ENCODE measurements at regions not wholly inside any gene's neighbourhood (a gene's known extent, or its start where the extent isn't known, plus 50 kb on each side); places are given as distances from the start of the nearest gene placed in this dataset.

DNA sequence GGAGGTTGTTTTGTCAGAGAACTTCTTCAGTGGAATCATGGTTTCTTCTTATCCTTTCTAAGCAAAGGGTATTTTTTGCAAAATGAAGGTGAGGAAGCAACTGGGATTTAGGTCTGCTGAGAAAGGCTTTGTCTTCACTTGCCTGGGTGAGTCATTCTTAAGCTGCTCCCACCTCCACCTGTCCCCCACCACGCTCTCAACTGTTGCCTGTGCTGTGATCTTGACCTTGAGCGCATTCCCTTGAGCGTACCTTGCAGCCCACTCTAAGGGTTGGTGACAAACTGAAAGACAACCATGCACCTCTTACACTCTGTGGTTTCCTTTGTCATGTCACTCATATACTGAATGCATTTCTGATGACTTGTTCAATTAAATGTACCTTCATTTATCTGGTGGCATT lies 641.1 kb downstream of the RNF144B start:
- TF ChIP-seq, protein P1, sequence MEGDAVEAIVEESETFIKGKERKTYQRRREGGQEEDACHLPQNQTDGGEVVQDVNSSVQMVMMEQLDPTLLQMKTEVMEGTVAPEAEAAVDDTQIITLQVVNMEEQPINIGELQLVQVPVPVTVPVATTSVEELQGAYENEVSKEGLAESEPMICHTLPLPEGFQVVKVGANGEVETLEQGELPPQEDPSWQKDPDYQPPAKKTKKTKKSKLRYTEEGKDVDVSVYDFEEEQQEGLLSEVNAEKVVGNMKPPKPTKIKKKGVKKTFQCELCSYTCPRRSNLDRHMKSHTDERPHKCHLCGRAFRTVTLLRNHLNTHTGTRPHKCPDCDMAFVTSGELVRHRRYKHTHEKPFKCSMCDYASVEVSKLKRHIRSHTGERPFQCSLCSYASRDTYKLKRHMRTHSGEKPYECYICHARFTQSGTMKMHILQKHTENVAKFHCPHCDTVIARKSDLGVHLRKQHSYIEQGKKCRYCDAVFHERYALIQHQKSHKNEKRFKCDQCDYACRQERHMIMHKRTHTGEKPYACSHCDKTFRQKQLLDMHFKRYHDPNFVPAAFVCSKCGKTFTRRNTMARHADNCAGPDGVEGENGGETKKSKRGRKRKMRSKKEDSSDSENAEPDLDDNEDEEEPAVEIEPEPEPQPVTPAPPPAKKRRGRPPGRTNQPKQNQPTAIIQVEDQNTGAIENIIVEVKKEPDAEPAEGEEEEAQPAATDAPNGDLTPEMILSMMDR (IDR thresholded peaks at IDR 0.05; ENCODE audit: low read depth, low read length, missing control alignments), result no peak

DNA sequence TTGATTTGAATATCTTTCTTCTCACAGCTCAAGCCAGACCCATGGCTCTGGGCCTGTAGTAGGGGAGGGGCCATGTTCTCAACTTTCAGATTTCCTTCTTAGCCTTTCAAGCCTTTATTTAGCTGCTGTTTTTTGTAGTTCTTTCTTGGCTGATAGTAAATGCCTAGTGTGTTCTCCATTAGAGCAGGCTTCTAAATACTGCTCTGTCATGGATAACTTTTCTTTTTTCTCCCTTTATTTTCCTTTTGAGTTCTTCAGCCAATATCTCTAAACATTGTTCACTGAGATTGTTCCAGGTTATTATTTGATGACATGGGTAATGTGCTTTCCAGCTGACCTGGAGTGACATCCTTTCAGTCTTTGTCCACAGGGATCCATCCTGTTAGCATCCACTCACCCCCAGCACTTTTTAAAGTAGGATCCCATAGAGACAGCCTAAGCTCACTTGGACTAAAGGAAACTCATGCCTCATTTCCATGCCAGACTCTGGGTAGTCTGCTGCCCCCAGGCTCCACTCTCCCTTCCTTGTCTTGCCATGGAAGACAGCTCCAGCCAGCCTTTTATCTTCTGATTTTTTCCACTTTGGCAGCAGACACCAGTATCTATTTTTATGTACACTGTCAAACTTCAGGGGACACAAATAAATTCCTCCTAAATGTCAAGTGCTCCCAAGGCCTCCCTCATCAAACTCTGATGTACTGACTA lies 645.6 kb downstream of the RNF144B start:
- TF ChIP-seq, protein P1 (IDR thresholded peaks at IDR 0.05; ENCODE audit: low read depth, low read length, missing control alignments), result no peak
- no peak for DNase-seq (ENCODE audit: low read depth)
- no peak overlapping the region for H3K4me3 ChIP-seq (ENCODE audit: low read depth, low read length)

More for the DNA sequence above, 641.1 kb downstream of the RNF144B start:
- no peak for DNase-seq (ENCODE audit: low read depth)
- no peak overlapping the region for H3K4me3 ChIP-seq (ENCODE audit: low read depth, low read length)

DNA sequence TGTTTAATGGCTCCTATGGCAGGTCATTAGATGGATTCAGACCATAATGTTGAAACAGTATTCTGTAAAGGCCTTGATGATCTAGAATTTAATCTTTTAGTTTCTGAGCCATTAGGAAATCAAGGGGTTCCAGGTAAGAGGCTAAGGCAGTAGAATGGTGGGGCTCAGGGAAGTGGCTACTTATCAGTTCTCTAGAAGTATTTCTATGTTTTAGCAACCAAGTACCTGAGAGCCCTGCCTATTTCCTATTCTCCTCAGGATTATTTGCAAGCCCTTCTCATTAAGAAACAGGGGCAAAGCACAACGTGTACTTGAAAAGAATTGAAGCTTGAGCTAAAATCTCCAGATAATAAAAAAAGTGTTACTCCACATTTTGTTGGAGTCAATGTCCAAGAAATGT lies 646.5 kb downstream of the RNF144B start:
- TF ChIP-seq, protein P1 (IDR thresholded peaks at IDR 0.05; ENCODE audit: low read depth, low read length, missing control alignments), result no peak
- no peak for DNase-seq (ENCODE audit: low read depth)
- no peak overlapping the region for H3K4me3 ChIP-seq (ENCODE audit: low read depth, low read length)

DNA sequence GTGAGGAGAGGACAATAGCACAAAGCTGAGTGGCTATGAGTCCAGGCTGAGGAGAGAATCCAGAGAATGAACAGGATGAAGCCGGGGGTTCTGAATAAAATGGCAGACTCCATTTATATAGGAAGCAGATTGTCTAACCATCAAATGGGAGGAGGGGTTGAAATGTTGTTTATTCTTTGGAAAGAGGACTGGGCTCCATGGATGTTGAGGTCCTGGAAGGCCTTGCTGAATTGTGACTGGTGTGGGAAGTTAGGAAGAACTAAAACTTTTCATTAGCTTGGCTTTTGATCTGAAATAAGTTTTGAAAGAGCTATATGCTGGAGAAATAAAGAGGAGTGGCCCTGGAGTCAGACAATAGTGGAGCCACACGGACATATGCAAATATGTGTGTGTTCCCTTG lies 647.8 kb downstream of the RNF144B start:
- TF ChIP-seq, protein P1 (IDR thresholded peaks at IDR 0.05; ENCODE audit: low read depth, low read length, missing control alignments), result no peak
- no peak for DNase-seq (ENCODE audit: low read depth)

DNA sequence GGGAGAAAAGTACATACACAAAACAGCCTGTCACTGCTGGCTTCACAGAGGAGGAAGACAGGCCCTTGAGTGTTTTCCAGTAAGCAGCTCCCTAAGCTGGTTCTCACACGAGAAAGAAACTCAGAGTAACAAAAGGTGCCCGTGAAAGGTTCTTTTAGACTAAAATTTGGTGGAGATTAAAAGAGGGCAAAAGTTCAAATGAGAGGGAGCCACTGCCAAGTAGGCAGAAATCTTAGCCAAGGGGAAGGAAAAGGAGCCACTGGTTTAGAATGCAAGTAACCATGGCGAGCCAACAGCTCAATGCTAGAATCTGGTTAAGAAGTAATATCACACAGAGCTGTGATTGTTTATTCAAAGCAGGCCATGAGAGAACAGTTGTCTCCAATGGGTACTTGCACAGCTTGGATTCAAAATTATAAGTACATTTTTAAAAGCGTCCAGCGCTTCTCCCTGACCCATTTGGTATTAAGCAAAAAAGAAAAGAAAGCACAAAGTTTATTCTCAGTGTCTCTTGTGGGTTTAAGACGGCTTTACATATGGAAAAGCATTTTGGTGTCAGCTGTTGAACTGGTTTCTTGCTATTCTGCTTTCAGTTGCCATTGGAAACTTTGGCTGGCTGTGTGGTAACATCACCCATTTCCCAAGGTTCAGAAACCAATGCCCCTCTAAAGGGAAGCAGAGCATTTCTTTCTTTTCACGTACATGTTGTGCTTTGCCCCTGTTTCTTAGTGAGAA lies 648.5 kb downstream of the RNF144B start:
- no peak overlapping the region for H3K4me3 ChIP-seq (ENCODE audit: low read depth, low read length)
- no peak for DNase-seq (ENCODE audit: low read depth)
- TF ChIP-seq, protein P1 (IDR thresholded peaks at IDR 0.05; ENCODE audit: low read depth, low read length, missing control alignments), result no peak

More for the DNA sequence above, 647.8 kb downstream of the RNF144B start:
- no peak overlapping the region for H3K4me3 ChIP-seq (ENCODE audit: low read depth, low read length)

DNA sequence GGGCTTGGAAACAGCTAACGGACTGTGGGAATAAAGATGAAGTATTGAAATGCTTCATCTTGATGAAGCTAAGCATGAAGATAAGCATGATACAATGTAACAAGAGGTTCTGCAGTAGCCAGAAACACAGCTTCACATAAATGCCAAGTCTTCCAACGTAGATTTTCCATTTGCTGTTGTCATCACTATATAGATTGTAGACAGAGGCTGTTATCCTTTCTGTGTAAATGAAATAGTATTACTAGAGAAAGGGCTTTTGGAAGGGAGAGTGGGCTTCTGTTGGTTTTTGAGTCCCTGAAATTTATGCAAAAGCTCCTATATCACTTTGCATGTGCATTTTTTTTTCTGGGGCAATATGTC lies 649.0 kb downstream of the RNF144B start:
- no peak overlapping the region for H3K4me3 ChIP-seq (ENCODE audit: low read depth, low read length)
- no peak for DNase-seq (ENCODE audit: low read depth)
- TF ChIP-seq, protein P1 (IDR thresholded peaks at IDR 0.05; ENCODE audit: low read depth, low read length, missing control alignments), result no peak

All from GM12864 (cell line).